BE2C (cell line): ENCODE measurements at regions not wholly inside any gene's neighbourhood (a gene's known extent, or its start where the extent isn't known, plus 50 kb on each side); places are given as distances from the start of the nearest gene placed in this dataset.

ENCODE experiments used
- DNase-seq: peaks from one replicate; pipeline ENCODE4 v3.0.0-alpha.2; 2020
- H3K27me3 ChIP-seq: fragments of 250-450 bp; sonication (Bioruptor Pico); 2 replicates; pipeline ENCODE4 v1.5.1; 2020; ENCODE audit warnings: mild to moderate bottlenecking
- H3K36me3 ChIP-seq: fragments of 250-450 bp; sonication (Bioruptor Pico); 2 replicates; pipeline ENCODE4 v1.5.1; 2020; ENCODE audit warnings: mild to moderate bottlenecking
- H3K4me1 ChIP-seq: fragments of 250-450 bp; sonication (Bioruptor Pico); 2 replicates; pipeline ENCODE4 v1.5.1; 2020
- H3K4me3 ChIP-seq: 2 replicates; pipeline ENCODE4 v1.5.1; 2011; ENCODE audit warnings: low read depth, low read length
- H3K9me3 ChIP-seq: fragments of 250-450 bp; sonication (Bioruptor Pico); 2 replicates; pipeline ENCODE4 v1.5.1; 2020
- CTCF ChIP-seq: IDR thresholded peaks from 2 replicates; pipeline ENCODE4 v1.5.1; 2012; ENCODE audit warnings: mild to moderate bottlenecking, low read depth, low read length

GRCh38 chr1:213564215-213564659 lies 423.5 kb upstream of the PROX1 start:
- DNase-seq = peak; percentile 47
- H3K9me3 ChIP-seq = no peaks in the 10 kb centered on the region

GRCh38 chr1:213568929-213569815 lies 418.6 kb upstream of the PROX1 start:
- H3K4me3 ChIP-seq = no peak overlapping the region
- TF ChIP-seq CTCF = no peak
- DNase-seq = no peak
- no peaks in the 10 kb centered on the region for H3K36me3 ChIP-seq
- no peaks in the 10 kb centered on the region for H3K9me3 ChIP-seq
- H3K27me3 ChIP-seq = no peaks in the 10 kb centered on the region
- peaks cover 6% of the 10 kb centered on the region for H3K4me1 ChIP-seq

More at GRCh38 chr1:213564215-213564659, 423.5 kb upstream of the PROX1 start:
- no peaks in the 10 kb centered on the region for H3K36me3 ChIP-seq
- H3K27me3 ChIP-seq = no peaks in the 10 kb centered on the region
- H3K4me1 ChIP-seq = no peaks in the 10 kb centered on the region
- peak; percentile 95 for TF ChIP-seq CTCF
- H3K4me3 ChIP-seq = no peak overlapping the region

GRCh38 chr1:213569816-213570150 lies 418.0 kb upstream of the PROX1 start:
- no peak overlapping the region for H3K4me3 ChIP-seq
- no peak for DNase-seq
- no peak for TF ChIP-seq CTCF
- H3K27me3 ChIP-seq = no peaks in the 10 kb centered on the region
- H3K4me1 ChIP-seq = peaks cover 6% of the 10 kb centered on the region
- H3K36me3 ChIP-seq = no peaks in the 10 kb centered on the region
- no peaks in the 10 kb centered on the region for H3K9me3 ChIP-seq

GRCh38 chr1:213570487-213570886 lies 417.3 kb upstream of the PROX1 start:
- Histone ChIP-seq H3K4me3 (no peak overlapping the region), H3K27me3 (no peaks in the 10 kb centered on the region), H3K36me3 (no peaks in the 10 kb centered on the region), H3K4me1 (peaks cover 6% of the 10 kb centered on the region), H3K9me3 (no peaks in the 10 kb centered on the region)
- DNase-seq = no peak
- TF ChIP-seq CTCF = no peak

GRCh38 chr1:213571419-213571818 lies 416.4 kb upstream of the PROX1 start:
- Histone ChIP-seq H3K36me3 (no peaks in the 10 kb centered on the region), H3K27me3 (no peaks in the 10 kb centered on the region), H3K4me1 (peaks cover 6% of the 10 kb centered on the region), H3K4me3 (no peak overlapping the region), H3K9me3 (no peaks in the 10 kb centered on the region)
- DNase-seq = no peak
- TF ChIP-seq CTCF = no peak

- Histone ChIP-seq H3K4me3 (no peak overlapping the region), H3K4me1 (peaks cover 6% of the 10 kb centered on the region), H3K27me3 (no peaks in the 10 kb centered on the region), H3K9me3 (no peaks in the 10 kb centered on the region), H3K36me3 (no peaks in the 10 kb centered on the region)
- no peak for DNase-seq
- TF ChIP-seq CTCF = no peak
These were observed 415.9 kb upstream of the PROX1 start for GRCh38 chr1:213571843-213572242.
